Transverse colon (tissue), 3 donors: ENCODE measurements at regions not wholly inside any gene's neighbourhood (a gene's known extent, or its start where the extent isn't known, plus 50 kb on each side); places are given as distances from the start of the nearest gene placed in this dataset.

Experiments
- CTCF ChIP-seq, 5 experiments: fragments of 200-600 bp in 3 of 5; fragments of 450-650 bp in 2 of 5; sonication (generic) in 3 of 5; IDR thresholded peaks; 1 replicate in 2 of 5; 2 replicates in 3 of 5; pipeline ENCODE4 v1.5.1; 2016 to 2017; ENCODE audit warnings: antibody characterized with exemption in 5 of 5, inconsistent platforms in 3 of 5, mild to moderate bottlenecking in 2 of 5, moderate library complexity in 1 of 5
- EP300 ChIP-seq: sonication (generic); formaldehyde crosslinking; IDR thresholded peaks from one replicate; pipeline ENCODE4 v1.6.1; 2017; ENCODE audit warnings: antibody characterized with exemption, low read depth

DNA sequence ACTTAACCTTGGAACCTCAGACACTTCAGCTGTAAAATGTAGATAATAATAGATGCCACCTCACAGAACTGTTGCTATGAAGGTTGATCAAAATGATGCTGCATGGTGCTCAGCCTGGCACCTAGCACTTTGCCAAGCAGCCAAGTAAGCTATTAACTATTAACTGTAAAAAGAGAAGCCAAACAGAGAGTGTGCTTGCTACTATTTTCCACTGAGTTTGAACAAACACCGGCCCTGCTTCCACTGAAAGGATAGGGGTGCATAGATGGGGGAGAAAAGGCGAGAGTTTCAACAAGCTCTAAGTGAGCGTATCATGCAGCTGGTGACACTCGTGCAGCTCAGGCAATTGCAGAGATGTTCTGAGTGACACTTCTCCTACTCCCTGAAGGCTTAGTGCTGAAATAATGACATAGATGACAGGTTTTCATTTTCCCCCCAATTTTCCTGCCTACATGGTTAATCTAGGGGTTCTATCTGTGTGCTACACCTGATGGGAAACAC lies 78.2 kb downstream of the GPR88 start:
- no peak for TF ChIP-seq CTCF (IDR thresholded peaks at IDR 0.05)
- TF ChIP-seq EP300: no peak
